GM12878 (cell line): ENCODE measurements at regions not wholly inside any gene's neighbourhood (a gene's known extent, or its start where the extent isn't known, plus 50 kb on each side); places are given as distances from the start of the nearest gene placed in this dataset.

ENCODE experiments used
- CTCF ChIP-seq, 3 experiments: IDR thresholded peaks in 2 of 3; conservative IDR thresholded peaks in 1 of 3; 2 replicates each; pipeline ENCODE4 v1.5.1; 2011; ENCODE audit warnings: low read depth in 3 of 3, low read length in 3 of 3, mild to moderate bottlenecking in 3 of 3, control low read depth in 2 of 3, moderate library complexity in 2 of 3, inconsistent platforms in 1 of 3, mixed read lengths in 1 of 3; ENCODE audit not compliant: control insufficient read depth in 2 of 3, insufficient read depth in 1 of 3; ENCODE audit errors: extremely low read depth in 1 of 3
- EP300 ChIP-seq, 2 experiments: fragments of 150-350 bp in 1 of 2; IDR thresholded peaks; 2 replicates each; pipeline ENCODE4 v1.6.1; 2011 to 2012; ENCODE audit warnings: low read depth in 2 of 2, low read length in 2 of 2, borderline replicate concordance in 1 of 2, improper control_type of control experiment in 1 of 2, inconsistent platforms in 1 of 2; ENCODE audit not compliant: control insufficient read depth in 1 of 2
- MAX ChIP-seq: IDR thresholded peaks from 2 replicates; pipeline ENCODE4 v1.6.1; 2012; ENCODE audit warnings: low read depth, low read length, improper control_type of control experiment
- NR2C2 ChIP-seq: IDR thresholded peaks from 2 replicates; pipeline ENCODE4 v1.6.1; 2011; ENCODE audit warnings: borderline replicate concordance, low read depth; ENCODE audit not compliant: control insufficient read depth, insufficient read length
- POLR2A ChIP-seq: IDR thresholded peaks from 2 replicates; pipeline ENCODE4 v1.6.1; 2011; ENCODE audit warnings: low read depth, mild to moderate bottlenecking, low read length
- RBBP5 ChIP-seq: fragments of 200-600 bp; sonication (generic); conservative IDR thresholded peaks from 2 replicates; pipeline ENCODE4 v1.6.1; 2016

- TF ChIP-seq CTCF (IDR thresholded peaks at IDR 0.05 in 2 of 3, conservative IDR thresholded peaks at IDR 0.05 in 1 of 3; ENCODE audit: control insufficient read depth in 2 of 3, extremely low read depth in 1 of 3, insufficient read depth in 1 of 3, low read depth in 3 of 3, low read length in 3 of 3) (no peak), EP300 (IDR thresholded peaks at IDR 0.05; ENCODE audit: borderline replicate concordance in 1 of 2, control insufficient read depth in 1 of 2, low read depth in 2 of 2, low read length in 2 of 2) (no peak), MAX (no peak), POLR2A (no peak), NR2C2 (no peak), RBBP5 (no peak)
Measured at GRCh38 chr2:126822921-126823320, 75.8 kb upstream of the TEX51 start.
